DND-41 (cell line): ENCODE measurements at regions not wholly inside any gene's neighbourhood (a gene's known extent, or its start where the extent isn't known, plus 50 kb on each side); places are given as distances from the start of the nearest gene placed in this dataset.
"Not testable (repeated sequence)": the region's sequence is repeated elsewhere in the genome, so short reads cannot be mapped to it uniquely, and the experiment has no call there.

Experiments used
- ATAC-seq: fragments of 200-7000 bp; cut with Tn5 transposase; 3 replicates; pipeline ENCODE4 v1.9.1; 2021; ENCODE audit warnings: low read depth; ENCODE audit not compliant: insufficient read depth
- DNase-seq: peaks from one replicate; pipeline ENCODE4 v3.0.0-alpha.2; 2020
- H2AFZ ChIP-seq: 2 replicates; pipeline ENCODE4 v1.6.0; 2012; ENCODE audit warnings: low read depth, low read length
- H3K27ac ChIP-seq: 2 replicates; pipeline ENCODE4 v1.5.1; 2012; ENCODE audit warnings: low read length, inconsistent platforms
- H3K27me3 ChIP-seq: fragments of 200-600 bp; sonication (generic); 2 replicates; pipeline ENCODE4 v1.6.0; 2012; ENCODE audit warnings: low read length, mild to moderate bottlenecking, inconsistent platforms; ENCODE audit not compliant: insufficient read depth, poor library complexity
- H3K36me3 ChIP-seq: 2 replicates; pipeline ENCODE4 v1.5.1; 2012; ENCODE audit warnings: low read length, inconsistent platforms; ENCODE audit not compliant: insufficient read depth
- H3K4me1 ChIP-seq: 2 replicates; pipeline ENCODE4 v1.5.1; 2012; ENCODE audit warnings: mild to moderate bottlenecking, low read length; ENCODE audit not compliant: insufficient read depth
- H3K4me2 ChIP-seq: 2 replicates; pipeline ENCODE4 v1.6.0; 2012; ENCODE audit warnings: mild to moderate bottlenecking, moderate library complexity, low read length, inconsistent platforms; ENCODE audit not compliant: insufficient read depth
- H3K4me3 ChIP-seq, 2 experiments: fragments of 200-600 bp in 1 of 2; shearing (Covaris generic) in 1 of 2; 2 replicates each; pipeline ENCODE4 v1.5.1; 2012 to 2016; ENCODE audit warnings: inconsistent platforms in 2 of 2, low read length in 2 of 2, mild to moderate bottlenecking in 2 of 2, low read depth in 1 of 2, moderate library complexity in 1 of 2
- H3K79me2 ChIP-seq: 2 replicates; pipeline ENCODE4 v1.6.0; 2012; ENCODE audit warnings: low read length, inconsistent platforms; ENCODE audit not compliant: insufficient read depth
- H3K9ac ChIP-seq: 2 replicates; pipeline ENCODE4 v1.6.0; 2012; ENCODE audit warnings: low read depth, mild to moderate bottlenecking, inconsistent platforms, low read length, moderate library complexity
- H3K9me3 ChIP-seq: 2 replicates; pipeline ENCODE4 v1.5.1; 2012; ENCODE audit warnings: low read length, moderate library complexity, mild to moderate bottlenecking, inconsistent platforms; ENCODE audit not compliant: insufficient read depth, severe bottlenecking
- H4K20me1 ChIP-seq: 2 replicates; pipeline ENCODE4 v1.6.0; 2012; ENCODE audit warnings: low read length; ENCODE audit not compliant: insufficient read depth
- CTCF ChIP-seq: IDR thresholded peaks from 2 replicates; pipeline ENCODE4 v1.5.1; 2012; ENCODE audit warnings: borderline replicate concordance, low read length, moderate library complexity, mild to moderate bottlenecking; ENCODE audit not compliant: poor library complexity, severe bottlenecking; ENCODE audit errors: extremely low read depth
- EZH2 ChIP-seq: IDR thresholded peaks from 3 replicates; pipeline ENCODE4 v1.6.1; 2012; ENCODE audit warnings: borderline replicate concordance, low read depth, mild to moderate bottlenecking, moderate library complexity, low read length, inconsistent platforms; ENCODE audit not compliant: severe bottlenecking

GRCh38 chr9:111096051-111096450, 57.8 kb upstream of the LPAR1 start:
- DNase-seq: no peak

GRCh38 chr9:111095441-111095840, 57.2 kb upstream of the LPAR1 start:
- H3K79me2 ChIP-seq: no peaks in the 10 kb centered on the region
- H3K27me3 ChIP-seq: no peaks in the 10 kb centered on the region
- H3K4me1 ChIP-seq: no peaks in the 10 kb centered on the region
- ATAC-seq: no peak
- no peaks in the 10 kb centered on the region for H4K20me1 ChIP-seq
- TF ChIP-seq EZH2 (no peak), CTCF (no peak)
- no peak overlapping the region for H3K9ac ChIP-seq
- H2AFZ ChIP-seq: no peak overlapping the region
- no peaks in the 10 kb centered on the region for H3K36me3 ChIP-seq
- no peaks in the 10 kb centered on the region for H3K9me3 ChIP-seq
- no peak overlapping the region for H3K27ac ChIP-seq
- H3K4me3 ChIP-seq: no peak overlapping the region
- H3K4me2 ChIP-seq: no peak overlapping the region
- no peak for DNase-seq

More at GRCh38 chr9:111096051-111096450, 57.8 kb upstream of the LPAR1 start:
- ATAC-seq: no peak
- H3K9ac ChIP-seq: no peak overlapping the region
- H4K20me1 ChIP-seq: no peaks in the 10 kb centered on the region
- H2AFZ ChIP-seq: no peak overlapping the region
- H3K79me2 ChIP-seq: no peaks in the 10 kb centered on the region
- H3K4me3 ChIP-seq: no peak overlapping the region
- no peak overlapping the region for H3K27ac ChIP-seq
- no peaks in the 10 kb centered on the region for H3K27me3 ChIP-seq
- H3K36me3 ChIP-seq: no peaks in the 10 kb centered on the region
- H3K9me3 ChIP-seq: no peaks in the 10 kb centered on the region
- TF ChIP-seq CTCF: no peak
- no peak for TF ChIP-seq EZH2
- no peaks in the 10 kb centered on the region for H3K4me1 ChIP-seq
- no peak overlapping the region for H3K4me2 ChIP-seq

GRCh38 chr9:111094958-111095357, 56.7 kb upstream of the LPAR1 start:
- Histone ChIP-seq H3K9ac (no peak overlapping the region), H3K4me1 (no peaks in the 10 kb centered on the region), H3K4me3 (no peak overlapping the region), H2AFZ (no peak overlapping the region), H3K79me2 (no peaks in the 10 kb centered on the region), H3K27ac (no peak overlapping the region), H3K36me3 (no peaks in the 10 kb centered on the region), H3K9me3 (no peaks in the 10 kb centered on the region), H3K27me3 (no peaks in the 10 kb centered on the region), H3K4me2 (no peak overlapping the region), H4K20me1 (no peaks in the 10 kb centered on the region)
- no peak for DNase-seq
- no peak for ATAC-seq
- TF ChIP-seq CTCF (no peak), EZH2 (no peak)

GRCh38 chr9:111094433-111094924, 56.2 kb upstream of the LPAR1 start:
- ATAC-seq: no peak
- no peak overlapping the region for H3K27ac ChIP-seq
- H3K79me2 ChIP-seq: no peaks in the 10 kb centered on the region
- H3K4me2 ChIP-seq: no peak overlapping the region
- no peaks in the 10 kb centered on the region for H3K4me1 ChIP-seq
- no peak overlapping the region for H3K4me3 ChIP-seq
- no peaks in the 10 kb centered on the region for H3K27me3 ChIP-seq
- TF ChIP-seq EZH2 (no peak), CTCF (no peak)
- no peaks in the 10 kb centered on the region for H3K36me3 ChIP-seq
- H3K9ac ChIP-seq: no peak overlapping the region
- no peak overlapping the region for H2AFZ ChIP-seq
- H3K9me3 ChIP-seq: no peaks in the 10 kb centered on the region
- no peaks in the 10 kb centered on the region for H4K20me1 ChIP-seq
- no peak for DNase-seq

GRCh38 chr9:111092167-111092566, 53.9 kb upstream of the LPAR1 start:
- H4K20me1 ChIP-seq, H3K79me2 ChIP-seq, H3K36me3 ChIP-seq, H3K9ac ChIP-seq, H3K4me3 ChIP-seq, H3K27ac ChIP-seq, H2AFZ ChIP-seq, ATAC-seq, H3K4me2 ChIP-seq, H3K27me3 ChIP-seq, DNase-seq, H3K9me3 ChIP-seq, H3K4me1 ChIP-seq: not testable (repeated sequence)
